MM.1S (cell line): ENCODE measurements at regions not wholly inside any gene's neighbourhood (a gene's known extent, or its start where the extent isn't known, plus 50 kb on each side); places are given as distances from the start of the nearest gene placed in this dataset.

ENCODE experiments used
- DNase-seq: peaks from one replicate; pipeline ENCODE4 v3.0.0-alpha.2; 2015
- H2AFZ ChIP-seq: fragments of 300-600 bp; sonication (generic); 2 replicates; pipeline ENCODE4 v1.6.0; 2016; ENCODE audit warnings: antibody characterized with exemption, low read length
- H3F3A ChIP-seq: fragments of 300-600 bp; sonication (generic); 2 replicates; pipeline ENCODE4 v1.6.1; 2016; ENCODE audit warnings: mild to moderate bottlenecking, antibody characterized with exemption, low read length, moderate library complexity, mixed read lengths; ENCODE audit not compliant: insufficient read depth
- H3K27ac ChIP-seq: fragments of 300-600 bp; sonication (generic); 2 replicates; pipeline ENCODE4 v1.5.1; 2016; ENCODE audit warnings: mild to moderate bottlenecking, low read length
- H3K27me3 ChIP-seq: fragments of 300-600 bp; sonication (generic); replicated peaks from 2 replicates; pipeline ENCODE4 v1.6.0; 2016; ENCODE audit warnings: low read length; ENCODE audit not compliant: insufficient read depth
- H3K36me3 ChIP-seq: fragments of 300-600 bp; sonication (generic); replicated peaks from 2 replicates; pipeline ENCODE4 v1.6.1; 2016; ENCODE audit warnings: mild to moderate bottlenecking, low read length, mixed read lengths; ENCODE audit not compliant: insufficient read depth
- H3K4me1 ChIP-seq: fragments of 300-600 bp; sonication (generic); 2 replicates; pipeline ENCODE4 v1.6.1; 2016; ENCODE audit warnings: low read length, mixed read lengths
- H3K4me2 ChIP-seq: fragments of 300-600 bp; sonication (generic); 2 replicates; pipeline ENCODE4 v1.6.0; 2016; ENCODE audit warnings: low read depth, low read length
- H3K4me3 ChIP-seq: fragments of 300-600 bp; sonication (generic); 2 replicates; pipeline ENCODE4 v1.5.1; 2016; ENCODE audit warnings: low read length, mixed read lengths
- H3K79me2 ChIP-seq: fragments of 300-600 bp; sonication (generic); 2 replicates; pipeline ENCODE4 v1.6.1; 2016; ENCODE audit warnings: mixed run types, low read length, mixed read lengths
- H3K9ac ChIP-seq: fragments of 300-600 bp; sonication (generic); 2 replicates; pipeline ENCODE4 v1.6.1; 2016; ENCODE audit warnings: low read length, mixed read lengths
- H3K9me2 ChIP-seq: fragments of 300-600 bp; sonication (generic); replicated peaks from 2 replicates; pipeline ENCODE4 v1.6.1; 2016; ENCODE audit warnings: mild to moderate bottlenecking, low read length, mixed read lengths; ENCODE audit not compliant: insufficient read depth
- H3K9me3 ChIP-seq: fragments of 300-600 bp; sonication (generic); replicated peaks from 2 replicates; pipeline ENCODE4 v1.6.1; 2016; ENCODE audit warnings: mild to moderate bottlenecking, low read length, mixed read lengths; ENCODE audit not compliant: insufficient read depth
- H4K20me1 ChIP-seq: fragments of 300-600 bp; sonication (generic); 2 replicates; pipeline ENCODE4 v1.6.1; 2016; ENCODE audit warnings: mild to moderate bottlenecking, low read length, moderate library complexity, mixed read lengths; ENCODE audit not compliant: insufficient read depth
- CTCF ChIP-seq: fragments of 300-600 bp; sonication (generic); IDR thresholded peaks from 2 replicates; pipeline ENCODE4 v1.5.1; 2016; ENCODE audit warnings: antibody characterized with exemption, low read length, mixed read lengths
- EZH2 ChIP-seq: fragments of 300-600 bp; sonication (generic); optimal IDR thresholded peaks from 2 replicates; pipeline ENCODE3; 2017; ENCODE audit warnings: low read depth, mild to moderate bottlenecking, antibody characterized with exemption, low read length, mixed read lengths
- EZH2phosphoT487 ChIP-seq: fragments of 300-600 bp; sonication (generic); IDR thresholded peaks from 2 replicates; pipeline ENCODE4 v1.6.1; 2018; ENCODE audit warnings: antibody characterized with exemption, low read length

DNA sequence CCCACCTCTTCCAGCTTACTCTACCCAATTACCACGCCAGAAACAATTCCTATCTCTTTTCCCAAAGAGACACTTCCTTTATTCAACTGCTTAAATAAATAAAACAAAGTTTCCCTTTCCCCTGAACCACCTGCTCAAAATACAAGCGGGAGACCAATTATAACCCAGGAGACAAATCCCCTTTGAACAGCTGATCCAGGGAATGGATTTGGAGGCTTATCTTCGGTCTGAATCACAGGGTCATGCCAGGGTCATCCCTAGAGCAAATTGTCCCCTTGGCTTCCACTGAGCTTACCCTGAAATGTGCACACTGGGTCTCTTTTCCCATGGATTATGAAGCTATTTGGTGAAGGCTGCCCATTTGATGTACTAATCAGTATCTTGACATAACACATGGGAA is 99.9 kb upstream of the JAZF1 start:
- Histone ChIP-seq H3K27me3 (no peaks in the 10 kb centered on the region), H3F3A (no peaks in the 10 kb centered on the region), H2AFZ (no peak overlapping the region), H3K79me2 (no peaks in the 10 kb centered on the region), H4K20me1 (no peaks in the 10 kb centered on the region), H3K9ac (no peak overlapping the region), H3K9me3 (no peaks in the 10 kb centered on the region), H3K36me3 (no peaks in the 10 kb centered on the region), H3K27ac (no peak overlapping the region), H3K9me2 (no peaks in the 10 kb centered on the region), H3K4me1 (no peaks in the 10 kb centered on the region), H3K4me3 (no peak overlapping the region), H3K4me2 (no peak overlapping the region)
- TF ChIP-seq CTCF: no peak
- TF ChIP-seq EZH2: no peak
- TF ChIP-seq EZH2phosphoT487: no peak
- no peak for DNase-seq

DNA sequence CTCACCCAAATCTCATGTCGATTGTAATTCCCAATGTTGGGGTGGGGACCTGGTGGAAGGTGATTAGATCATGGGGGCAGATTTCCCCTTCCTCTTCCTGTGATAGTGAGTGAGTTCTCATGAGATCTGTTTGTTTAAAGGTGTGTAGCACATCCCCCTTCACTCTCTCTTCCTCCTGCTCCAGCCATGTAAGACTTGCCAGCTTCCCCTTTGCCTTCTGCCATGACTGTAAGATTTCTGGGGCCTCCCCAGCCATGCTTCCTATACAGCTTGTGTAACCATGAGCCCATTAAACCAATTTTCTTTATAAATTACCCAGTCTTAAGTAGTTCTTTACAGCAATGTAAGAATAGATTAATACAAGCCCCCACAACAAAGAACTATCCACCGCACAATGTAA is 109.9 kb upstream of the JAZF1 start:
- Histone ChIP-seq H3K79me2 (no peaks in the 10 kb centered on the region), H3F3A (no peaks in the 10 kb centered on the region), H3K4me2 (no peak overlapping the region)

GRCh38 chr7:28291559-28291958 is 111.0 kb upstream of the JAZF1 start:
- Histone ChIP-seq H3K4me2 (no peak overlapping the region), H3K4me1 (no peaks in the 10 kb centered on the region), H3K9ac (no peak overlapping the region), H2AFZ (no peak overlapping the region), H3K9me3 (no peaks in the 10 kb centered on the region), H3K79me2 (no peaks in the 10 kb centered on the region), H3K4me3 (no peak overlapping the region), H3K9me2 (no peaks in the 10 kb centered on the region), H3F3A (no peaks in the 10 kb centered on the region), H4K20me1 (no peaks in the 10 kb centered on the region), H3K27me3 (no peaks in the 10 kb centered on the region), H3K36me3 (no peaks in the 10 kb centered on the region), H3K27ac (no peak overlapping the region)
- TF ChIP-seq EZH2phosphoT487: no peak
- no peak for TF ChIP-seq CTCF
- no peak for TF ChIP-seq EZH2
- no peak for DNase-seq

More for the DNA sequence above, 109.9 kb upstream of the JAZF1 start:
- no peak overlapping the region for H2AFZ ChIP-seq
- H4K20me1 ChIP-seq: no peaks in the 10 kb centered on the region
- no peak overlapping the region for H3K27ac ChIP-seq
- no peaks in the 10 kb centered on the region for H3K4me1 ChIP-seq
- TF ChIP-seq EZH2phosphoT487 (no peak), CTCF (no peak), EZH2 (no peak)
- H3K9me3 ChIP-seq: no peaks in the 10 kb centered on the region
- H3K9ac ChIP-seq: no peak overlapping the region
- no peak overlapping the region for H3K4me3 ChIP-seq
- H3K9me2 ChIP-seq: no peaks in the 10 kb centered on the region
- DNase-seq: no peak
- no peaks in the 10 kb centered on the region for H3K27me3 ChIP-seq
- H3K36me3 ChIP-seq: no peaks in the 10 kb centered on the region
